Upper lobe of left lung (tissue), 6 donors: ENCODE measurements at regions not wholly inside any gene's neighbourhood (a gene's known extent, or its start where the extent isn't known, plus 50 kb on each side); places are given as distances from the start of the nearest gene placed in this dataset.
"Not testable (repeated sequence)": the region's sequence is repeated elsewhere in the genome, so short reads cannot be mapped to it uniquely, and the experiment has no call there.

Experiments used
- ATAC-seq, 2 donors: fragments of 200-7000 bp; cut with Tn5 transposase; one replicate each; pipeline ENCODE4 v1.9.1; 2022; ENCODE audit warnings: mild to moderate bottlenecking in 2 of 2, moderate library complexity in 2 of 2; ENCODE audit not compliant: low FRiP score in 2 of 2
- DNase-seq, 2 donors: peaks; one replicate each; pipeline ENCODE4 v3.0.0-alpha.2; 2019 to 2020
- H3K27ac ChIP-seq, 4 donors: fragments of 200-600 bp; sonication (generic); one replicate each; pipeline ENCODE4 v1.5.1; 2016 to 2019
- H3K27me3 ChIP-seq, 4 donors: fragments of 200-600 bp; sonication (generic); one replicate each; pipeline ENCODE4 v1.5.1; 2017 to 2019
- H3K36me3 ChIP-seq, 4 donors: fragments of 200-600 bp; sonication (generic); one replicate each; pipeline ENCODE4 v1.5.1; 2016 to 2019
- H3K4me1 ChIP-seq, 4 donors: fragments of 200-600 bp; sonication (generic); one replicate each; pipeline ENCODE4 v1.5.1; 2018 to 2019
- H3K4me3 ChIP-seq, 4 donors: fragments of 200-600 bp; sonication (generic); one replicate each; pipeline ENCODE4 v1.5.1; 2017 to 2019; ENCODE audit warnings: mild to moderate bottlenecking in 2 of 4, moderate library complexity in 1 of 4
- H3K9me3 ChIP-seq, 4 donors: fragments of 200-600 bp; sonication (generic); one replicate each; pipeline ENCODE4 v1.5.1; 2018 to 2019
- CTCF ChIP-seq, 6 experiments: fragments of 450-650 bp in 4 of 6; fragments of 200-600 bp in 2 of 6; sonication (generic) in 2 of 6; IDR thresholded peaks; one replicate each; pipeline ENCODE4 v1.5.1; 2016 to 2019; ENCODE audit warnings: antibody characterized with exemption in 6 of 6
- EP300 ChIP-seq, 4 donors: sonication (generic); formaldehyde crosslinking; IDR thresholded peaks; one replicate each; pipeline ENCODE4 v1.5.1; 2017; ENCODE audit warnings: antibody characterized with exemption in 4 of 4, control low read depth in 2 of 4
- POLR2A ChIP-seq, 4 donors: fragments of 450-650 bp; IDR thresholded peaks; one replicate each; pipeline ENCODE4 v1.5.1; 2016 to 2017; ENCODE audit warnings: antibody characterized with exemption in 4 of 4, mild to moderate bottlenecking in 2 of 4
- POLR2AphosphoS5 ChIP-seq, 2 donors: sonication (generic); formaldehyde crosslinking; IDR thresholded peaks; one replicate each; pipeline ENCODE4 v1.5.1; 2017; ENCODE audit warnings: antibody characterized with exemption in 2 of 2
- WGBS, 2 donors: methylation state at CpG; one replicate each; pipeline ENCODE4 v1.1.5; 2017 to 2018; 5-methylcytosine and 5-hydroxymethylcytosine counted together
- donor health status: DM: no; HTN: no; CAD: no; lungs with moderate emphysema.
- donor health status: DM: no; HTN: yes; CAD: no; lungs with severe emphysema.

- no peak for TF ChIP-seq CTCF (IDR thresholded peaks at IDR 0.05)
- TF ChIP-seq POLR2A (IDR thresholded peaks at IDR 0.05), result no peak
- no peak for TF ChIP-seq EP300 (IDR thresholded peaks at IDR 0.05)
- TF ChIP-seq POLR2AphosphoS5 (IDR thresholded peaks at IDR 0.05), result no peak
- no peak overlapping the region for H3K4me3 ChIP-seq
- H3K36me3 ChIP-seq, result no peaks in the 10 kb centered on the region
- H3K27me3 ChIP-seq, result no peaks in the 10 kb centered on the region
- no peak for ATAC-seq
- no peaks in the 10 kb centered on the region for H3K4me1 ChIP-seq
- H3K9me3 ChIP-seq, result peaks cover 0 to 9% (median 8%) of the 10 kb centered on the region in 4 donors
- DNase-seq, result no peak
- no peak overlapping the region for H3K27ac ChIP-seq
- WGBS, 2 donors, result 96 to 100% methylated on average over 1 of the region's 1 CpG
Observed at GRCh38 chr1:232743999-232744398, 61.2 kb upstream of the MAP10 start.

- TF ChIP-seq POLR2AphosphoS5 (IDR thresholded peaks at IDR 0.05) (no peak), EP300 (IDR thresholded peaks at IDR 0.05) (no peak), CTCF (IDR thresholded peaks at IDR 0.05) (no peak), POLR2A (IDR thresholded peaks at IDR 0.05) (no peak)
- Histone ChIP-seq H3K27me3 (no peaks in the 10 kb centered on the region), H3K9me3 (peaks cover 0 to 18% (median 16%) of the 10 kb centered on the region in 4 donors), H3K4me3 (no peak overlapping the region), H3K27ac (no peak overlapping the region), H3K36me3 (no peaks in the 10 kb centered on the region), H3K4me1 (no peaks in the 10 kb centered on the region)
- WGBS, 2 donors, result 90 to 94% methylated on average over 6 of the region's 6 CpGs
- DNase-seq, result no peak
- ATAC-seq, result no peak
Observed at GRCh38 chr1:232744847-232745246, 60.4 kb upstream of the MAP10 start.

- not testable (repeated sequence) for H3K4me3 ChIP-seq, H3K4me1 ChIP-seq, H3K27ac ChIP-seq, H3K36me3 ChIP-seq, ATAC-seq, H3K27me3 ChIP-seq, DNase-seq
- 81 to 83% methylated on average over 2 of the region's 2 CpGs for WGBS, 2 donors
- H3K9me3 ChIP-seq, result peaks cover 0 to 19% (median 18%) of the 10 kb centered on the region in 4 donors
Observed at GRCh38 chr1:232745698-232746097, 59.5 kb upstream of the MAP10 start.

GRCh38 chr1:232748910-232749368, 56.3 kb upstream of the MAP10 start:
- no peak for ATAC-seq
- TF ChIP-seq POLR2AphosphoS5 (IDR thresholded peaks at IDR 0.05), result no peak
- TF ChIP-seq POLR2A (IDR thresholded peaks at IDR 0.05), result no peak
- TF ChIP-seq EP300 (IDR thresholded peaks at IDR 0.05), result no peak
- TF ChIP-seq CTCF (IDR thresholded peaks at IDR 0.05), result no peak
- Histone ChIP-seq H3K27me3 (no peaks in the 10 kb centered on the region), H3K9me3 (peaks cover 0 to 19% (median 18%) of the 10 kb centered on the region in 4 donors), H3K27ac (no peak overlapping the region), H3K4me3 (no peak overlapping the region), H3K4me1 (no peaks in the 10 kb centered on the region), H3K36me3 (no peaks in the 10 kb centered on the region)
- no peak for DNase-seq
- WGBS, 2 donors, result 83 to 84% methylated on average over 8 of the region's 8 CpGs

GRCh38 chr1:232751393-232752140, 53.6 kb upstream of the MAP10 start:
- DNase-seq (no peak), ATAC-seq (no peak)
- H3K4me3 ChIP-seq, result no peak overlapping the region
- H3K27me3 ChIP-seq, result no peaks in the 10 kb centered on the region
- no peaks in the 10 kb centered on the region for H3K36me3 ChIP-seq
- H3K27ac ChIP-seq, result no peak overlapping the region
- 35 to 37% methylated on average over 7 of the region's 7 CpGs for WGBS, 2 donors
- no peak for TF ChIP-seq POLR2A (IDR thresholded peaks at IDR 0.05)
- TF ChIP-seq POLR2AphosphoS5 (IDR thresholded peaks at IDR 0.05), result no peak
- TF ChIP-seq CTCF (IDR thresholded peaks at IDR 0.05), result no peak
- no peak for TF ChIP-seq EP300 (IDR thresholded peaks at IDR 0.05)
- peaks cover 0 to 19% (median 18%) of the 10 kb centered on the region in 4 donors for H3K9me3 ChIP-seq
- H3K4me1 ChIP-seq, result no peaks in the 10 kb centered on the region
